Breast epithelium (tissue), 4 donors: ENCODE measurements at regions not wholly inside any gene's neighbourhood (a gene's known extent, or its start where the extent isn't known, plus 50 kb on each side); places are given as distances from the start of the nearest gene placed in this dataset.

Experiments used
- DNase-seq, 2 donors: peaks; one replicate each; pipeline ENCODE4 v3.0.0-alpha.2; 2019; ENCODE audit warnings: low spot score in 2 of 2
- H3K27ac ChIP-seq, 2 donors: fragments of 200-600 bp; sonication (generic) in 1 of 2; one replicate each; pipeline ENCODE4 v1.5.1; 2016 to 2019; ENCODE audit warnings: mild to moderate bottlenecking in 1 of 2
- H3K27me3 ChIP-seq, 2 donors: fragments of 200-600 bp; sonication (generic) in 1 of 2; one replicate each; pipeline versions ENCODE4 v1.5.1 to v1.6.0; 2017 to 2019; ENCODE audit warnings: control low read depth in 1 of 2, mild to moderate bottlenecking in 1 of 2
- H3K36me3 ChIP-seq: fragments of 200-600 bp; one replicate; pipeline ENCODE4 v1.5.1; 2019
- H3K4me1 ChIP-seq, 2 donors: fragments of 200-600 bp; sonication (generic); one replicate each; pipeline ENCODE4 v1.5.1; 2016 to 2019; ENCODE audit warnings: control low read depth in 1 of 2
- H3K4me3 ChIP-seq, 3 donors: fragments of 200-600 bp; sonication (generic); 1 replicate in 2 of 3; 2 replicates in 1 of 3; pipeline ENCODE4 v1.5.1; 2016 to 2019; ENCODE audit warnings: mild to moderate bottlenecking in 3 of 3, moderate library complexity in 2 of 3
- H3K9me3 ChIP-seq, 2 donors: fragments of 200-600 bp; sonication (generic) in 1 of 2; one replicate each; pipeline ENCODE4 v1.5.1; 2016 to 2019; ENCODE audit warnings: control low read depth in 1 of 2
- POLR2A ChIP-seq: fragments of 450-650 bp; IDR thresholded peaks from one replicate; pipeline ENCODE4 v1.6.1; 2016; ENCODE audit warnings: antibody characterized with exemption, mild to moderate bottlenecking, moderate library complexity
- POLR2AphosphoS5 ChIP-seq, 3 donors: sonication (generic); formaldehyde crosslinking; IDR thresholded peaks; one replicate each; pipeline ENCODE4 v1.6.1; 2017; ENCODE audit warnings: antibody characterized with exemption in 3 of 3
- intact Hi-C: fragments of 100-400 bp; cut with DNase I; formaldehyde crosslinking; loops from one replicate; pipeline ENCODE4 v1.15.1; 2023; ENCODE audit warnings: low total_unique reads
- TF ChIP-seq, protein P1 (sequence below), 3 donors: fragments of 450-650 bp; IDR thresholded peaks; one replicate each; pipeline ENCODE4 v1.5.1; 2016 to 2017; ENCODE audit warnings: antibody characterized with exemption in 3 of 3, mild to moderate bottlenecking in 3 of 3, moderate library complexity in 3 of 3

DNA sequence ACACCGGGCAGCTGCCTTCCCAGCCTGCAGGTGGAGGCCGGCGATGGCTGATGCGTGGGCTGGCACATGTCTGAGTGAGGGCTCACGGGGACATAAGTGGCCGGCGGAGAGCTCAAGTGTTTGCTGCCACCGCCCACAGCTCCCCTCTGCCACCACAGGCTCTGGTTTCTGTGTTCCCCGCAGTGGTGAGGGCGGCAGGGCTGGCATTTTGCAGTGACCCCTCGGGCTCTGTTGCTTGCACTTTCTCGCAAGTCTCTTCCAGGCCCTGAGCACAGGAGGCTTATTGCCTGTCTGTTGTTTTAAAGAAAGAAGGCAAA is 271.0 kb upstream of the RTL1 start:
- Histone ChIP-seq H3K27ac (no peak overlapping the region), H3K4me3 (no peak overlapping the region), H3K27me3 (no peaks in the 10 kb centered on the region), H3K36me3 (no peaks in the 10 kb centered on the region), H3K9me3 (peaks cover 0 to 10% of the 10 kb centered on the region in 2 donors), H3K4me1 (no peaks in the 10 kb centered on the region)
- no peak for DNase-seq
- no peak for TF ChIP-seq POLR2AphosphoS5 (IDR thresholded peaks at IDR 0.05)
- intact Hi-C loops, result no loop called here

DNA sequence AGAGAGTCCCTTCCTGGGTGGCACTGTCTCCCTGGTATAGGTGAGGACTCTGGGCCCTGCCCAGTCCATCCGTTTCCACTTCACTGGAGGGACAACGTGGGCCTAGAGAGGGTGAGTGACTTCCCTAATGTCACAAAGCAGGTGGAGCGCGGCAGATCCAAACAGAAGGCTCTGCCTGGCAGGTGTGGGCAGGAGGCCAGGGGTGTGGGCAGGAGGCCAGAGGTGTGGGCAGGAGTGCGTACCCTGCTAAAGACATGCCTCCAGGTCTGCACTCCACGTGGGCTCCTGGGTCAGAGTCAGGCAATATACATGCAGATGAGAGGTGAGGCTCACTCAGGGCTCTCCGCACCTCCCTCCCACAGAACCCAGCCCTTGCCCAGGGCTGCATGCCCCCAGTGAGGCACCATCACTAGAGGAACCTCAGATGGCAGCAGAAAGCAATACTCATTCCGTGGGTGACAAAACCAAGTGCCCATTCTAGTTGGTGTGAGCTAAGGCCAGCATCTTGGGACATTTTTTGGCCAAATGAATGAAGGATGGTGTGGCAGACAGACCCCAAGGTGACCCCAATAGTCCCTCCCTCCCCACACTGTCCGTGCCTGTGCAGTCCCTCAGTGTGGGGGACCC is 271.6 kb upstream of the RTL1 start:
- DNase-seq, result no peak
- Histone ChIP-seq H3K4me3 (no peak overlapping the region), H3K27ac (no peak overlapping the region), H3K36me3 (no peaks in the 10 kb centered on the region), H3K4me1 (no peaks in the 10 kb centered on the region), H3K9me3 (peaks cover 4 to 16% of the 10 kb centered on the region in 2 donors), H3K27me3 (no peaks in the 10 kb centered on the region)
- TF ChIP-seq POLR2A, result no peak
- TF ChIP-seq, protein P1, sequence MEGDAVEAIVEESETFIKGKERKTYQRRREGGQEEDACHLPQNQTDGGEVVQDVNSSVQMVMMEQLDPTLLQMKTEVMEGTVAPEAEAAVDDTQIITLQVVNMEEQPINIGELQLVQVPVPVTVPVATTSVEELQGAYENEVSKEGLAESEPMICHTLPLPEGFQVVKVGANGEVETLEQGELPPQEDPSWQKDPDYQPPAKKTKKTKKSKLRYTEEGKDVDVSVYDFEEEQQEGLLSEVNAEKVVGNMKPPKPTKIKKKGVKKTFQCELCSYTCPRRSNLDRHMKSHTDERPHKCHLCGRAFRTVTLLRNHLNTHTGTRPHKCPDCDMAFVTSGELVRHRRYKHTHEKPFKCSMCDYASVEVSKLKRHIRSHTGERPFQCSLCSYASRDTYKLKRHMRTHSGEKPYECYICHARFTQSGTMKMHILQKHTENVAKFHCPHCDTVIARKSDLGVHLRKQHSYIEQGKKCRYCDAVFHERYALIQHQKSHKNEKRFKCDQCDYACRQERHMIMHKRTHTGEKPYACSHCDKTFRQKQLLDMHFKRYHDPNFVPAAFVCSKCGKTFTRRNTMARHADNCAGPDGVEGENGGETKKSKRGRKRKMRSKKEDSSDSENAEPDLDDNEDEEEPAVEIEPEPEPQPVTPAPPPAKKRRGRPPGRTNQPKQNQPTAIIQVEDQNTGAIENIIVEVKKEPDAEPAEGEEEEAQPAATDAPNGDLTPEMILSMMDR (IDR thresholded peaks at IDR 0.05), result no peak
- TF ChIP-seq POLR2AphosphoS5 (IDR thresholded peaks at IDR 0.05), result no peak
- intact Hi-C loops, result no loop called here

DNA sequence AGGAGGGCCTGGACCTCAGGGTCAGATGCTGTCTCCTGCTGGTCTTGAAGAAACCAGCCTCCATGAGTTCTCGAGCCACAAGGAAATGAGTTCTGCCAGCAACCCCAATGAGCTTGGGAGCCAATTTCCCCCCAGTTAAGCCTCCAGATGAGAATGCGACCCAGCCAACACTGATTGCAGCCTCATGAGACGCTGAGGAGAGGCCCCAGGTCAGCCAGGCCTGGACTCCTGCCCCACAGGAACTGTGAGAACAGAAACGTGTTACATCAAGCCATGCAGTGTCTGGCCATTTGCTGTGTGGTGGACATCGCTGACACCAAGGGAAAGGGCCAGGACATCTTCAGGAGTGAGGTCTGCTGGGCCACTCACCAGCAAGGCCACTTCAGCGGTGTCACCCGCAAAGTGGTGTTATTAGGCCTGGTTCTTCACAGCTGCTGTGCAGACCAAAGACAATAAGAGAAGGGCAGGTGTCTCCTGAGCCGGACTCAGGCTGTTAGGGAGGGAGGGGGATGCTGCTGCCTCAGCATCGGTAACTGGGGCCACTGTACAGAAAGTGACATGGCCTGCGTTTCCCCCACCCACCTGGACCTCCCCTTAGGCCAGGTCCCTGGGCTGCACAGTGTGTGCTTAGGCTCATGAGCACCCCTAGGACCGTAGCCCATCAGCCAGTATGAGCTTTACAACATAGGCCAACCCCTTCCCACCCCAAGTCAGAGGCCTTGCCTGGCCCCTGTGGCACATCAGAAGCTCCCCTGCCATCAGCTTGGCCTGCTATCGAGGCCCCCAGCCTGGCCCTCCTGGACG is 272.4 kb upstream of the RTL1 start:
- DNase-seq, result no peak
- Histone ChIP-seq H3K36me3 (no peaks in the 10 kb centered on the region), H3K9me3 (peaks cover 12 to 24% of the 10 kb centered on the region in 2 donors), H3K27ac (no peak overlapping the region), H3K27me3 (no peaks in the 10 kb centered on the region), H3K4me3 (no peak overlapping the region), H3K4me1 (no peaks in the 10 kb centered on the region)
- TF ChIP-seq, protein P1 (IDR thresholded peaks at IDR 0.05), result no peak
- TF ChIP-seq POLR2AphosphoS5 (IDR thresholded peaks at IDR 0.05), result no peak
- TF ChIP-seq POLR2A, result no peak
- intact Hi-C loops, result no loop called here

DNA sequence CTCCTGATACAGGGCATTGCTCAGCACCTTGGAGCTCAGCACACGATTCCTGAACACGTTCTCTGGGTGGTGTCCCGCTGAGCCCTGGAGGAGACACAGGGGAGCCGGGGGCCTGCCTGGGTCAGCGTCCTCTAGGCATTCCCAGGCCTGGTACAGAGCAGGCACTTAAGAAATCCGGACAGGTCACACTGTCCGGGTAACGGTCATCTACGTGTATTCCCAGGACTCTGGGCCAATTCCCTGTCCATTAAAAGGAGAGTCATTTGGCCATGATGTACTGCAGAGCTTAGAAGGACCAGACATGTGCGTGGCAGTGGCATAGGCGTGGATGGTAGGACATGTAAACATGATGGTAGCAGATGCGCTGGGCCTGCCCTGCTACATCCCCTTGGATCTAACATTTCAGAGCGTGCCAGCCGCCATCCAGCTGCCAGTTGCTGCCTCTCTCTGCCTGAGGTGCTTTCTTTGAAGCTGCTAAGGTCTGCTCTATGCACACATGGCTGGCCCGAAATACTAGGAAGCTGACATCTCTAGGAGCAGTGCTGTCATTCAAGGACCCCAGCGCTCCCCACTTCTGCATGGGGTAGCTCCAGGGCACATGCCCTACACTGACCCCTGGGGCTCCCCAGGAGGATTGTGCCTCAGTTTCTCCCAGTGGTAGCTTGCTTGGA is 273.1 kb upstream of the RTL1 start:
- no peaks in the 10 kb centered on the region for H3K27me3 ChIP-seq
- H3K4me3 ChIP-seq, result no peak overlapping the region
- DNase-seq, result no peak
- peaks cover 12 to 24% of the 10 kb centered on the region in 2 donors for H3K9me3 ChIP-seq
- intact Hi-C loops, result no loop called here
- no peak for TF ChIP-seq POLR2A
- TF ChIP-seq, protein P1 (IDR thresholded peaks at IDR 0.05), result no peak
- no peak for TF ChIP-seq POLR2AphosphoS5 (IDR thresholded peaks at IDR 0.05)
- no peak overlapping the region for H3K27ac ChIP-seq
- no peaks in the 10 kb centered on the region for H3K4me1 ChIP-seq
- no peaks in the 10 kb centered on the region for H3K36me3 ChIP-seq

DNA sequence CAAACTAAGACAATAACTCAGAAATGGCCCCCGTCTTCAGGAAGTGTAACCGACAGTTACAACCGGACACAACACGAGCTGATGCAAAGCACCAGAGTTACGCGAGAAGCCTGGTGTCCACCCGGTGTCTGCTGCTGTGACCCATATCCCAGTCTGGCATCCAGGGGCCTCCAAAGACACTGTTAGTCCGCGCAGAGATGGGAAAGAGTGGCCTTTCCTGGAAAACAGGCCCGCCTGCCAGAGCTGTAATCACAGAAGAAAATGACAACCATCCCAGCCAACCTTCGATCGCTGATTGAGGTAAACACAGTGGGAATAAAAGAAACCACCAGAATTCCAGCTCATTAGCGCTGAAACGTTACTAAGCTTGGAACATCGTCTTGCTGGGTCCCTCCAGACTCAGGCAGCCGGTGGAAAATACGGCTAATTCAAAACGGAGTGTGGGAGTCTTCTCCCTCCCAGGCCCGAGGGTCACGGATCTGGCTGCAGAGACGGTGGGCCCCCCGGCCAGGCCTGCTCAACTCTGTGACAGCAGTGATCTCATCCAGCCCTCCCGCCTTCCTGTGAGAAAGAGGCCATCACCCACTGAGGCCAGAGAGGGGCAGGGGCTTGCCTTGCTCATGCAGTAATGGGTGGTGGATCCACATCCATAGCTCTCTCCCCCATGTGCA is 273.9 kb upstream of the RTL1 start:
- Histone ChIP-seq H3K4me3 (no peak overlapping the region), H3K27ac (no peak overlapping the region), H3K27me3 (peaks cover 0 to 5% of the 10 kb centered on the region in 2 donors), H3K9me3 (peaks cover 12 to 27% of the 10 kb centered on the region in 2 donors), H3K36me3 (no peaks in the 10 kb centered on the region), H3K4me1 (no peaks in the 10 kb centered on the region)
- DNase-seq, result no peak
- TF ChIP-seq, protein P1 (IDR thresholded peaks at IDR 0.05), result no peak
- no peak for TF ChIP-seq POLR2A
- intact Hi-C loops, result no loop called here
